GM23248 (cell line): ENCODE measurements at regions not wholly inside any gene's neighbourhood (a gene's known extent, or its start where the extent isn't known, plus 50 kb on each side); places are given as distances from the start of the nearest gene placed in this dataset.

Experiments used
- EZH2 ChIP-seq: fragments of 200-600 bp; sonication (generic); IDR thresholded peaks from 2 replicates; pipeline ENCODE4 v1.6.1; 2018; ENCODE audit warnings: antibody characterized with exemption, mild to moderate bottlenecking; ENCODE audit not compliant: insufficient read depth, poor library complexity, severe bottlenecking
- EZH2phosphoT487 ChIP-seq: fragments of 200-600 bp; sonication (generic); IDR thresholded peaks from 2 replicates; pipeline ENCODE4 v1.6.1; 2018; ENCODE audit warnings: antibody characterized with exemption, moderate library complexity, mild to moderate bottlenecking, low read depth; ENCODE audit not compliant: insufficient read depth

GRCh38 chr7:119572541-119572940 lies 700.4 kb upstream of the KCND2 start:
- TF ChIP-seq EZH2 = no peak
- TF ChIP-seq EZH2phosphoT487 = no peak
